Skin of body (tissue), 1 donor: ENCODE measurements at regions not wholly inside any gene's neighbourhood (a gene's known extent, or its start where the extent isn't known, plus 50 kb on each side); places are given as distances from the start of the nearest gene placed in this dataset.
"Not testable (repeated sequence)": the region's sequence is repeated elsewhere in the genome, so short reads cannot be mapped to it uniquely, and the experiment has no call there.

ENCODE experiments used
- DNase-seq: peaks from one replicate; lab custom pipeline; 2025; lab: John Stamatoyannopoulos, UW

GRCh38 chr1:104018922-104019674, 269.4 kb downstream of the AMY1C start:
- no peak for DNase-seq

- DNase-seq, result no peak
Measured at GRCh38 chr1:104019675-104020049, 270.0 kb downstream of the AMY1C start.

GRCh38 chr1:104028416-104029035, 278.8 kb downstream of the AMY1C start:
- DNase-seq, result no peak

GRCh38 chr1:104029456-104029970, 279.8 kb downstream of the AMY1C start:
- DNase-seq, result no peak

GRCh38 chr1:104056786-104057185, 307.1 kb downstream of the AMY1C start:
- DNase-seq, result no peak

GRCh38 chr1:104057219-104057898, 307.7 kb downstream of the AMY1C start:
- DNase-seq, result not testable (repeated sequence)

- not testable (repeated sequence) for DNase-seq
Measured at GRCh38 chr1:104061637-104062036, 311.9 kb downstream of the AMY1C start.

- no peak for DNase-seq
Measured at GRCh38 chr1:104064399-104064798, 314.7 kb downstream of the AMY1C start.

GRCh38 chr1:104072915-104073371, 323.2 kb downstream of the AMY1C start:
- DNase-seq, result no peak

- no peak for DNase-seq
Measured at GRCh38 chr1:104073463-104073902, 323.8 kb downstream of the AMY1C start.

GRCh38 chr1:104082221-104082620, 332.5 kb downstream of the AMY1C start:
- no peak for DNase-seq

- no peak for DNase-seq
Measured at GRCh38 chr1:104084380-104084779, 334.7 kb downstream of the AMY1C start.

GRCh38 chr1:104092698-104093097, 343.0 kb downstream of the AMY1C start:
- DNase-seq, result no peak

- no peak for DNase-seq
Measured at GRCh38 chr1:104098837-104099236, 349.1 kb downstream of the AMY1C start.

GRCh38 chr1:104100115-104100514, 350.4 kb downstream of the AMY1C start:
- DNase-seq, result no peak

GRCh38 chr1:104105465-104105864, 355.8 kb downstream of the AMY1C start:
- DNase-seq, result no peak

GRCh38 chr1:104120525-104120924, 370.8 kb downstream of the AMY1C start:
- DNase-seq, result no peak

- no peak for DNase-seq
Measured at GRCh38 chr1:104121271-104121670, 371.6 kb downstream of the AMY1C start.

GRCh38 chr1:104125266-104125665, 375.6 kb downstream of the AMY1C start:
- DNase-seq, result no peak

GRCh38 chr1:104125970-104126369, 376.3 kb downstream of the AMY1C start:
- DNase-seq, result no peak

- no peak for DNase-seq
Measured at GRCh38 chr1:104132382-104132973, 382.8 kb downstream of the AMY1C start.

- DNase-seq, result not testable (repeated sequence)
Measured at GRCh38 chr1:104135036-104135435, 385.3 kb downstream of the AMY1C start.
